CD4-positive, alpha-beta T cell treated with Interleukin-21 for 1 hour (primary cell): ENCODE measurements at regions not wholly inside any gene's neighbourhood (a gene's known extent, or its start where the extent isn't known, plus 50 kb on each side); places are given as distances from the start of the nearest gene placed in this dataset.

Source experiments
- DNase-seq: peaks from one replicate; pipeline ENCODE4 v3.0.0-alpha.2; 2020

GRCh38 chr4:63460075-63460474 is 949.2 kb downstream of the TECRL start:
- no peak for DNase-seq

- DNase-seq, result no peak
Observed at GRCh38 chr4:63459329-63459728, 949.9 kb downstream of the TECRL start.

GRCh38 chr4:63458010-63458409 is 951.2 kb downstream of the TECRL start:
- DNase-seq, result no peak

- no peak for DNase-seq
Observed at GRCh38 chr4:63440236-63440635, 969.0 kb downstream of the TECRL start.

GRCh38 chr4:63430105-63430504 is 979.1 kb downstream of the TECRL start:
- no peak for DNase-seq

- no peak for DNase-seq
Observed at GRCh38 chr4:63396269-63396668, 1013.0 kb downstream of the TECRL start.

GRCh38 chr4:63393544-63393943 is 1015.7 kb downstream of the TECRL start:
- DNase-seq, result no peak

- DNase-seq, result no peak
Observed at GRCh38 chr4:63379750-63380522, 1029.3 kb downstream of the TECRL start.

GRCh38 chr4:63371001-63371400 is 1038.2 kb downstream of the TECRL start:
- no peak for DNase-seq

- DNase-seq, result no peak
Observed at GRCh38 chr4:63361628-63362027, 1047.6 kb downstream of the TECRL start.

- DNase-seq, result no peak
Observed at GRCh38 chr4:63361066-63361465, 1048.2 kb downstream of the TECRL start.

- DNase-seq, result no peak
Observed at GRCh38 chr4:63349674-63350025, 1059.6 kb downstream of the TECRL start.

GRCh38 chr4:63348735-63349673 is 1060.2 kb downstream of the TECRL start:
- DNase-seq, result no peak

GRCh38 chr4:63325140-63325539 is 1084.1 kb downstream of the TECRL start:
- no peak for DNase-seq

GRCh38 chr4:63316633-63317032 is 1092.6 kb downstream of the TECRL start:
- DNase-seq, result no peak

GRCh38 chr4:63315651-63316050 is 1093.6 kb downstream of the TECRL start:
- no peak for DNase-seq

GRCh38 chr4:63308697-63309096 is 1100.6 kb downstream of the TECRL start:
- no peak for DNase-seq

- DNase-seq, result no peak
Observed at GRCh38 chr4:63302792-63303191, 1106.5 kb downstream of the TECRL start.

- DNase-seq, result no peak
Observed at GRCh38 chr4:63302078-63302477, 1107.2 kb downstream of the TECRL start.

GRCh38 chr4:63296773-63297172 is 1112.5 kb downstream of the TECRL start:
- DNase-seq, result no peak

- no peak for DNase-seq
Observed at GRCh38 chr4:63275491-63275890, 1133.8 kb downstream of the TECRL start.

- DNase-seq, result no peak
Observed at GRCh38 chr4:63269156-63269555, 1140.1 kb downstream of the TECRL start.

GRCh38 chr4:63233671-63234070 is 1175.6 kb downstream of the TECRL start:
- DNase-seq, result no peak

GRCh38 chr4:63232058-63232457 is 1177.2 kb downstream of the TECRL start:
- DNase-seq, result no peak
